ENCODE measurements at regions not wholly inside any gene's neighbourhood (a gene's known extent, or its start where the extent isn't known, plus 50 kb on each side); places are given as distances from the start of the nearest gene placed in this dataset.

GRCh38 chr9:82791692-82792091 is 271.2 kb downstream of the RASEF start:
- no peak for DNase-seq
- no peaks in the 10 kb centered on the region for H3K4me1 Mint-ChIP-seq (ENCODE audit: low read depth)
- TF ChIP-seq CTCF (IDR thresholded peaks at IDR 0.05) = no peak
- H3K36me3 Mint-ChIP-seq (ENCODE audit: low read depth) = no peaks in the 10 kb centered on the region
- H3K9me3 Mint-ChIP-seq = peaks cover 8% of the 10 kb centered on the region
- H3K27me3 Mint-ChIP-seq (ENCODE audit: insufficient read depth) = no peaks in the 10 kb centered on the region
- no peak overlapping the region for H3K4me3 Mint-ChIP-seq
- no peak overlapping the region for H3K27ac Mint-ChIP-seq

GRCh38 chr9:82797534-82797933 is 265.4 kb downstream of the RASEF start:
- Mint-ChIP-seq H3K27me3 (ENCODE audit: insufficient read depth) (no peaks in the 10 kb centered on the region), H3K9me3 (peaks cover 13% of the 10 kb centered on the region), H3K36me3 (ENCODE audit: low read depth) (no peaks in the 10 kb centered on the region), H3K4me3 (no peak overlapping the region), H3K27ac (no peak overlapping the region), H3K4me1 (ENCODE audit: low read depth) (no peaks in the 10 kb centered on the region)
- TF ChIP-seq CTCF (IDR thresholded peaks at IDR 0.05) = no peak
- no peak for DNase-seq

- Mint-ChIP-seq H3K27me3 (ENCODE audit: insufficient read depth) (no peaks in the 10 kb centered on the region), H3K36me3 (ENCODE audit: low read depth) (no peaks in the 10 kb centered on the region), H3K9me3 (peaks cover 26% of the 10 kb centered on the region), H3K4me3 (no peak overlapping the region), H3K27ac (no peak overlapping the region), H3K4me1 (ENCODE audit: low read depth) (no peaks in the 10 kb centered on the region)
- no peak for DNase-seq
- TF ChIP-seq CTCF (IDR thresholded peaks at IDR 0.05) = no peak
These were observed 263.7 kb downstream of the RASEF start for GRCh38 chr9:82799286-82799685.

GRCh38 chr9:82805027-82805426 is 257.9 kb downstream of the RASEF start:
- Mint-ChIP-seq H3K4me1 (ENCODE audit: low read depth) (no peaks in the 10 kb centered on the region), H3K4me3 (no peak overlapping the region), H3K27me3 (ENCODE audit: insufficient read depth) (no peaks in the 10 kb centered on the region; the same call in 1 of the 2 replicates), H3K36me3 (ENCODE audit: low read depth) (no peaks in the 10 kb centered on the region), H3K9me3 (peaks cover 29% of the 10 kb centered on the region), H3K27ac (no peak overlapping the region)
- TF ChIP-seq CTCF (IDR thresholded peaks at IDR 0.05) = no peak
- no peak for DNase-seq

- no peaks in the 10 kb centered on the region for H3K4me1 Mint-ChIP-seq (ENCODE audit: low read depth)
- peaks cover 21% of the 10 kb centered on the region for H3K9me3 Mint-ChIP-seq
- DNase-seq = no peak
- H3K4me3 Mint-ChIP-seq = no peak overlapping the region
- H3K27ac Mint-ChIP-seq = no peak overlapping the region
- no peak for TF ChIP-seq CTCF (IDR thresholded peaks at IDR 0.05)
- no peaks in the 10 kb centered on the region for H3K36me3 Mint-ChIP-seq (ENCODE audit: low read depth)
- no peaks in the 10 kb centered on the region; the same call in 1 of the 2 replicates for H3K27me3 Mint-ChIP-seq (ENCODE audit: insufficient read depth)
These were observed 254.5 kb downstream of the RASEF start for GRCh38 chr9:82808478-82808877.

DNA sequence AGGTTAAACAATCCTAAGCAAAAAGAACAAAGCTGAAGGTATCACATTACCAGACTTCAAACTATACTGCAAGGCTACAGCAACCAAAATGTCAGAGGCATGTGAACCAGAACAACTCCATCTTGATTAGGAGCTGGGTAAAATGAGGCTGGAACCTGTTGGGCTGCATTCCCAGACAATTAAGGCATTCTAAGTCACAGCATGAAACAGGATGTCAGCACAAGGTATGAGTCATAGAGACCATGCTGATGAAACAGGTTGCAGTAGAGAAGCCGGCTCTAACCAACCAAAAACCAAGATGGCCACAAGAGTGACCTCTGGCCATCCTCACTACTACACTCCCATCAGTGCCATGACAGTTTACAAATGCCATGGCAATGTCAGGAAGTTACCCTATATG is 252.0 kb downstream of the RASEF start:
- Mint-ChIP-seq H3K27ac (no peak overlapping the region), H3K9me3 (peaks cover 15% of the 10 kb centered on the region), H3K4me1 (ENCODE audit: low read depth) (no peaks in the 10 kb centered on the region), H3K4me3 (no peak overlapping the region), H3K27me3 (ENCODE audit: insufficient read depth) (no peaks in the 10 kb centered on the region; the same call in 1 of the 2 replicates), H3K36me3 (ENCODE audit: low read depth) (no peaks in the 10 kb centered on the region)
- no peak for DNase-seq
- no peak for TF ChIP-seq CTCF (IDR thresholded peaks at IDR 0.05)
